ENCODE measurements at regions not wholly inside any gene's neighbourhood (a gene's known extent, or its start where the extent isn't known, plus 50 kb on each side); places are given as distances from the start of the nearest gene placed in this dataset.

GRCh38 chr16:63195336-63195735 lies 1159.1 kb upstream of the CDH8 start:
- H3F3A ChIP-seq (ENCODE audit: insufficient read depth, low read length): no peaks in the 10 kb centered on the region
- no peaks in the 10 kb centered on the region for H3K9me2 ChIP-seq (replicated peaks; ENCODE audit: insufficient read depth, low read length)
- H3K79me2 ChIP-seq (ENCODE audit: low read length): no peaks in the 10 kb centered on the region
- no peaks in the 10 kb centered on the region for H3K36me3 ChIP-seq (replicated peaks; ENCODE audit: insufficient read depth, low read length)
- no peak overlapping the region for H2AFZ ChIP-seq (ENCODE audit: low read length)
- no peak overlapping the region for H3K27ac ChIP-seq (ENCODE audit: low read length)
- DNase-seq: no peak
- H3K27me3 ChIP-seq (replicated peaks; ENCODE audit: insufficient read depth, low read length): no peaks in the 10 kb centered on the region
- H3K4me1 ChIP-seq (ENCODE audit: low read length): no peaks in the 10 kb centered on the region
- H3K4me2 ChIP-seq (ENCODE audit: low read depth, low read length): no peak overlapping the region
- H4K20me1 ChIP-seq (ENCODE audit: insufficient read depth, low read length): no peaks in the 10 kb centered on the region
- no peak overlapping the region for H3K4me3 ChIP-seq (ENCODE audit: low read length)
- TF ChIP-seq, protein P1, sequence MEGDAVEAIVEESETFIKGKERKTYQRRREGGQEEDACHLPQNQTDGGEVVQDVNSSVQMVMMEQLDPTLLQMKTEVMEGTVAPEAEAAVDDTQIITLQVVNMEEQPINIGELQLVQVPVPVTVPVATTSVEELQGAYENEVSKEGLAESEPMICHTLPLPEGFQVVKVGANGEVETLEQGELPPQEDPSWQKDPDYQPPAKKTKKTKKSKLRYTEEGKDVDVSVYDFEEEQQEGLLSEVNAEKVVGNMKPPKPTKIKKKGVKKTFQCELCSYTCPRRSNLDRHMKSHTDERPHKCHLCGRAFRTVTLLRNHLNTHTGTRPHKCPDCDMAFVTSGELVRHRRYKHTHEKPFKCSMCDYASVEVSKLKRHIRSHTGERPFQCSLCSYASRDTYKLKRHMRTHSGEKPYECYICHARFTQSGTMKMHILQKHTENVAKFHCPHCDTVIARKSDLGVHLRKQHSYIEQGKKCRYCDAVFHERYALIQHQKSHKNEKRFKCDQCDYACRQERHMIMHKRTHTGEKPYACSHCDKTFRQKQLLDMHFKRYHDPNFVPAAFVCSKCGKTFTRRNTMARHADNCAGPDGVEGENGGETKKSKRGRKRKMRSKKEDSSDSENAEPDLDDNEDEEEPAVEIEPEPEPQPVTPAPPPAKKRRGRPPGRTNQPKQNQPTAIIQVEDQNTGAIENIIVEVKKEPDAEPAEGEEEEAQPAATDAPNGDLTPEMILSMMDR (IDR thresholded peaks at IDR 0.05; ENCODE audit: low read length): no peak
- TF ChIP-seq EZH2phosphoT487 (IDR thresholded peaks at IDR 0.05; ENCODE audit: low read length) (no peak), EZH2 (optimal IDR thresholded peaks at IDR 0.05; ENCODE audit: low read depth, low read length) (no peak)
- H3K9me3 ChIP-seq (replicated peaks; ENCODE audit: insufficient read depth, low read length): no peaks in the 10 kb centered on the region
- no peak overlapping the region for H3K9ac ChIP-seq (ENCODE audit: low read length)

DNA sequence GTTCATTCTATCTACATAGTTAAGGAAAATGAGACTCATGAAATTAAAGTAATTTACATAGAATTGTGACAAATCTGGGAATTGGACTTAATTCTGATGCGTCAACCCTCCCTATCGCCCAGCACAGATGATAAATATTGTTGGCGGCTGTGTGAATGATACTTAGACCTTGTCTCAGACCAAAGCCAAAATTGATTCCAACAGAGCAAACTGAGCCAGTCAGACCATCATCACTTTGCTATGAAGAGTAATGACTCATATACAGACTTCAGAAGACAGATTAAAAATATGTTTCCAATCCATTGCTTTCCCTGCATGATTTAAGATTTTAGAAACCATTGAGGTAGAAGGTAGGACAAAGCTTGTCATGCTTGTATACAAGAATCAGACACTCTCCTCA lies 1156.7 kb upstream of the CDH8 start:
- Histone ChIP-seq H3K36me3 (replicated peaks; ENCODE audit: insufficient read depth, low read length) (no peaks in the 10 kb centered on the region), H3K27ac (ENCODE audit: low read length) (no peak overlapping the region), H4K20me1 (ENCODE audit: insufficient read depth, low read length) (no peaks in the 10 kb centered on the region), H3K27me3 (replicated peaks; ENCODE audit: insufficient read depth, low read length) (no peaks in the 10 kb centered on the region), H3K4me1 (ENCODE audit: low read length) (no peaks in the 10 kb centered on the region), H3K9me3 (replicated peaks; ENCODE audit: insufficient read depth, low read length) (no peaks in the 10 kb centered on the region), H3K4me3 (ENCODE audit: low read length) (no peak overlapping the region), H2AFZ (ENCODE audit: low read length) (no peak overlapping the region), H3K79me2 (ENCODE audit: low read length) (no peaks in the 10 kb centered on the region), H3K4me2 (ENCODE audit: low read depth, low read length) (no peak overlapping the region), H3K9me2 (replicated peaks; ENCODE audit: insufficient read depth, low read length) (no peaks in the 10 kb centered on the region), H3F3A (ENCODE audit: insufficient read depth, low read length) (no peaks in the 10 kb centered on the region), H3K9ac (ENCODE audit: low read length) (no peak overlapping the region)
- TF ChIP-seq EZH2phosphoT487 (IDR thresholded peaks at IDR 0.05; ENCODE audit: low read length) (no peak), EZH2 (optimal IDR thresholded peaks at IDR 0.05; ENCODE audit: low read depth, low read length) (no peak)
- TF ChIP-seq, protein P1 (IDR thresholded peaks at IDR 0.05; ENCODE audit: low read length): no peak
- DNase-seq: no peak

GRCh38 chr16:63188086-63188771 lies 1152.0 kb upstream of the CDH8 start:
- Histone ChIP-seq H2AFZ (ENCODE audit: low read length) (no peak overlapping the region), H3F3A (ENCODE audit: insufficient read depth, low read length) (no peaks in the 10 kb centered on the region), H3K9ac (ENCODE audit: low read length) (no peak overlapping the region), H4K20me1 (ENCODE audit: insufficient read depth, low read length) (no peaks in the 10 kb centered on the region), H3K79me2 (ENCODE audit: low read length) (no peaks in the 10 kb centered on the region), H3K9me2 (replicated peaks; ENCODE audit: insufficient read depth, low read length) (no peaks in the 10 kb centered on the region), H3K9me3 (replicated peaks; ENCODE audit: insufficient read depth, low read length) (no peaks in the 10 kb centered on the region), H3K4me1 (ENCODE audit: low read length) (no peaks in the 10 kb centered on the region), H3K27me3 (replicated peaks; ENCODE audit: insufficient read depth, low read length) (no peaks in the 10 kb centered on the region), H3K4me3 (ENCODE audit: low read length) (no peak overlapping the region), H3K36me3 (replicated peaks; ENCODE audit: insufficient read depth, low read length) (no peaks in the 10 kb centered on the region), H3K4me2 (ENCODE audit: low read depth, low read length) (no peak overlapping the region), H3K27ac (ENCODE audit: low read length) (no peak overlapping the region)
- DNase-seq: no peak
- TF ChIP-seq EZH2phosphoT487 (IDR thresholded peaks at IDR 0.05; ENCODE audit: low read length): no peak
- TF ChIP-seq, protein P1 (IDR thresholded peaks at IDR 0.05; ENCODE audit: low read length): no peak
- TF ChIP-seq EZH2 (optimal IDR thresholded peaks at IDR 0.05; ENCODE audit: low read depth, low read length): no peak
